NT2/D1 (cell line): ENCODE measurements at regions not wholly inside any gene's neighbourhood (a gene's known extent, or its start where the extent isn't known, plus 50 kb on each side); places are given as distances from the start of the nearest gene placed in this dataset.

ENCODE experiments used
- DNase-seq: peaks from one replicate; pipeline ENCODE4 v3.0.0-alpha.2; 2011; ENCODE audit warnings: low read depth, low spot score
- H3K27me3 ChIP-seq: 2 replicates; pipeline ENCODE4 v1.6.0; 2011; ENCODE audit warnings: mild to moderate bottlenecking; ENCODE audit not compliant: insufficient read length, insufficient read depth
- H3K36me3 ChIP-seq: 2 replicates; pipeline ENCODE4 v1.6.1; 2011; ENCODE audit warnings: mild to moderate bottlenecking, low read length, mixed read lengths; ENCODE audit not compliant: insufficient read depth, insufficient read length
- H3K4me1 ChIP-seq: 2 replicates; pipeline ENCODE4 v1.5.1; 2011; ENCODE audit not compliant: insufficient read depth, insufficient read length
- H3K4me3 ChIP-seq: 2 replicates; pipeline ENCODE4 v1.5.1; 2011; ENCODE audit warnings: low read depth; ENCODE audit not compliant: insufficient read length
- H3K9ac ChIP-seq: 2 replicates; pipeline ENCODE4 v1.6.0; 2011; ENCODE audit warnings: low read depth; ENCODE audit not compliant: insufficient read length
- H3K9me3 ChIP-seq: 2 replicates; pipeline ENCODE4 v1.5.1; 2011; ENCODE audit warnings: mild to moderate bottlenecking, low read length; ENCODE audit not compliant: insufficient read depth
- SUZ12 ChIP-seq: IDR thresholded peaks from 2 replicates; pipeline ENCODE4 v1.6.1; 2011; ENCODE audit not compliant: insufficient read length, insufficient read depth; ENCODE audit errors: extremely low read depth
- YY1 ChIP-seq: IDR thresholded peaks from 2 replicates; pipeline ENCODE4 v1.6.1; 2011; ENCODE audit not compliant: insufficient read length, insufficient read depth
- ZNF274 ChIP-seq: IDR thresholded peaks from 2 replicates; pipeline ENCODE4 v1.6.1; 2011; ENCODE audit warnings: mild to moderate bottlenecking, low read depth, low read length

DNA sequence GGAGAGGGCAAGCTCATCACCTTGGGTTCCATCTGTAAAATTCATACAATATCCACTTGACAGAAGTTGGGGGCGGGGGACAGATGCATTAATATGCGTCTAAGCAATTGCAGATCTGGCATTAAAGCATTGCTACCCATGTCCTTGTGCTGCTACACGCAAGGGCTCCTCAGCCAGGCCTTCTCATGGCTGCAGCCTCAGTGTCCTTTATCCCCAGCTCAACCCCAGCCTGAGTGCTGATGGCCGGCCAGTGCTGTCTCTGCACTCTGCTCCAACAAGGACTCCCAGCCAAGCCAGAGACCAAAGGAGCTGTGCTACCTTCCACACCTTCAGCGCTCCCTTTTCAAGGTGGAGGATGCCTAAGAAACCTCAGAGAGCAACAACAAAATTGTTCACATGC, 188.5 kb upstream of the STXBP5 start:
- Histone ChIP-seq H3K36me3 (no peaks in the 10 kb centered on the region), H3K27me3 (no peaks in the 10 kb centered on the region), H3K9me3 (no peaks in the 10 kb centered on the region), H3K4me1 (no peaks in the 10 kb centered on the region), H3K4me3 (no peak overlapping the region), H3K9ac (no peak overlapping the region)
- TF ChIP-seq ZNF274 (no peak), SUZ12 (no peak), YY1 (no peak)
- DNase-seq: no peak

DNA sequence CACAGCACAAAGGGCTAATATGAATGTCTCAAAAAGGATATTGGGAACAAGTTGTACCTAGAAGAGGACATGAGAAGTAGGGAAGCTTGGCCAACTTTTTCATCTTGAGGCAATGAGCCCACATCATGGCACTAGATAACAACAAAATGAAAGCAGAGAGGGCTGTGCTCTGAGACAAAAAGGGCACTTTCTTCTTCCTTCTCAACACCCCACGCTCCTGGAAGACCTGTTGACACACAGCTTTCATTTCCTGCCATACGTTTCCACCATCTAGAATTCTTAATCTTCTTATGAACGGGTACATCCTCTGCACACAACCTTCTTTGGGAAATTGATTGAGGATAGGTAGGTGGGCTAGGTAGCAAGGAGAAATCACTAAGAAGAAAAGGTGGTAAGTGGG, 187.8 kb upstream of the STXBP5 start:
- Histone ChIP-seq H3K27me3 (no peaks in the 10 kb centered on the region), H3K4me1 (no peaks in the 10 kb centered on the region), H3K36me3 (no peaks in the 10 kb centered on the region), H3K9me3 (no peaks in the 10 kb centered on the region), H3K9ac (no peak overlapping the region), H3K4me3 (no peak overlapping the region)
- DNase-seq: no peak
- TF ChIP-seq ZNF274: no peak
- no peak for TF ChIP-seq SUZ12
- no peak for TF ChIP-seq YY1

DNA sequence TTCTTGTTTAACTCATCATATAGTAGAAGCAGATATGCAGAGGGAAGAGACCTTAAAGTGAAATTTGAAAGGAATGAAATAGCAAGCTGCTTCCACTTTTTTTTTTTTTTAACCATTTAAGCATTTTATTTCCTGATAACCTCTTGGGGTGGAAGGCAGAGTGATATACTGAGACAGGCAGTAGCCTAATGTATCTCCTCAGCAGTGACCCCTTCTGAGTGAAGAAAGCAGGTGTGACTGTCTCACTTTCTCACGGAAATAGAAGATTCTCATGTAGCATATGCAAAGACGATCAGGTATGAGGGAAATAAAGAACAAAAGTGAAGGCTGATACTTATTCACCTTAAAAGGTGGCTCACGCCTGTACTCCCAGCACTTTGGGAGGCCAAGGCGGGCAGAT, 187.1 kb upstream of the STXBP5 start:
- Histone ChIP-seq H3K4me1 (no peaks in the 10 kb centered on the region), H3K27me3 (no peaks in the 10 kb centered on the region), H3K9me3 (no peaks in the 10 kb centered on the region), H3K36me3 (no peaks in the 10 kb centered on the region), H3K9ac (no peak overlapping the region), H3K4me3 (no peak overlapping the region)
- no peak for TF ChIP-seq ZNF274
- no peak for TF ChIP-seq SUZ12
- no peak for TF ChIP-seq YY1
- no peak for DNase-seq

DNA sequence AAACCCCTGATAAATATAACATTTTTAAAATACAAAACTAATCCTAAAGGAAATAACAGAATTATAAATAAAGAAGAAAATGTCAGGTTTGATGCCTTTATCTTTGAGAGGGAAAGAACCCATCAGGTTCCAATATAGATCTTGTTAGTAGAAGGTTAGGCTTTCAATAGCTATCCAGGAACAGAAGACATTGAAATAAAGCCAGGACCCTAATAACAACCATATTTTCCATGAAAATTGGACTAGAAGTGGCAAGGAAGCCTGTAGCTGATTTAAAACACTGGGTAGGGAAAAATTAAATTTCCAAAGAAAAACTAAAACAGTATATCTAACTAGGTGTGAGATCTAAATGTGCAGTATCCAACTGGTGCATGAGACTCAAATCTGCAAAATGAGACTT, 185.2 kb upstream of the STXBP5 start:
- Histone ChIP-seq H3K9ac (no peak overlapping the region), H3K4me1 (no peaks in the 10 kb centered on the region), H3K27me3 (no peaks in the 10 kb centered on the region), H3K9me3 (no peaks in the 10 kb centered on the region), H3K36me3 (no peaks in the 10 kb centered on the region), H3K4me3 (no peak overlapping the region)
- no peak for DNase-seq
- TF ChIP-seq SUZ12: no peak
- no peak for TF ChIP-seq ZNF274
- TF ChIP-seq YY1: no peak

- Histone ChIP-seq H3K27me3 (no peaks in the 10 kb centered on the region), H3K36me3 (no peaks in the 10 kb centered on the region), H3K4me3 (no peak overlapping the region), H3K9ac (no peak overlapping the region), H3K4me1 (no peaks in the 10 kb centered on the region), H3K9me3 (no peaks in the 10 kb centered on the region)
- TF ChIP-seq SUZ12 (no peak), YY1 (no peak), ZNF274 (no peak)
- DNase-seq: no peak
Measured at GRCh38 chr6:147022041-147022440, 182.2 kb upstream of the STXBP5 start.

- Histone ChIP-seq H3K4me3 (no peak overlapping the region), H3K36me3 (no peaks in the 10 kb centered on the region), H3K27me3 (no peaks in the 10 kb centered on the region), H3K4me1 (no peaks in the 10 kb centered on the region), H3K9me3 (no peaks in the 10 kb centered on the region), H3K9ac (no peak overlapping the region)
- DNase-seq: no peak
- TF ChIP-seq YY1 (no peak), SUZ12 (no peak), ZNF274 (no peak)
Measured at GRCh38 chr6:147023148-147023547, 181.1 kb upstream of the STXBP5 start.

GRCh38 chr6:147023581-147023980, 180.6 kb upstream of the STXBP5 start:
- Histone ChIP-seq H3K9ac (no peak overlapping the region), H3K4me1 (no peaks in the 10 kb centered on the region), H3K4me3 (no peak overlapping the region), H3K9me3 (no peaks in the 10 kb centered on the region), H3K27me3 (no peaks in the 10 kb centered on the region), H3K36me3 (no peaks in the 10 kb centered on the region)
- DNase-seq: no peak
- TF ChIP-seq YY1 (no peak), ZNF274 (no peak), SUZ12 (no peak)

- H3K27me3 ChIP-seq: no peaks in the 10 kb centered on the region
- no peaks in the 10 kb centered on the region for H3K36me3 ChIP-seq
- H3K9me3 ChIP-seq: no peaks in the 10 kb centered on the region
- DNase-seq: no peak
- no peak overlapping the region for H3K9ac ChIP-seq
- H3K4me3 ChIP-seq: no peak overlapping the region
- TF ChIP-seq SUZ12: no peak
- TF ChIP-seq ZNF274: no peak
- no peak for TF ChIP-seq YY1
- no peaks in the 10 kb centered on the region for H3K4me1 ChIP-seq
Measured at GRCh38 chr6:147029923-147030322, 174.3 kb upstream of the STXBP5 start.
